OCI-LY7 (cell line): ENCODE measurements at regions not wholly inside any gene's neighbourhood (a gene's known extent, or its start where the extent isn't known, plus 50 kb on each side); places are given as distances from the start of the nearest gene placed in this dataset.

Experiments
- BruUV-seq: library from RNA; stranded (reverse); fragments of 400-500 nt; replicated peaks from 2 replicates; lab custom pipeline; 2021; lab: Mats Ljungman, UMichigan
- CTCF ChIA-PET: fragments of 300-600 bp; sonication (Branson Sonifier 250); formaldehyde crosslinking; loops from one replicate; lab custom pipeline; 2022; ENCODE audit warnings: antibody characterized with exemption; ENCODE audit not compliant: unreplicated experiment; lab: Charles Lee
- POLR2A ChIA-PET: fragments of 300-600 bp; sonication (Branson Sonifier 250); formaldehyde crosslinking; loops from one replicate; lab custom pipeline; 2022; ENCODE audit warnings: antibody characterized with exemption; lab: Charles Lee
- DNase-seq: peaks from one replicate; pipeline ENCODE4 v3.0.0-alpha.2; 2015; ENCODE audit warnings: low spot score
- H2AFZ ChIP-seq: fragments of 200-600 bp; sonication (generic), shearing (Covaris generic); 2 replicates; pipeline ENCODE4 v1.6.1; 2014; ENCODE audit warnings: mild to moderate bottlenecking, antibody characterized with exemption, low read length, moderate library complexity
- H3K27ac ChIP-seq: fragments of 200-600 bp; sonication (generic); 2 replicates; pipeline ENCODE4 v1.5.1; 2014; ENCODE audit warnings: mixed run types, low read depth, mild to moderate bottlenecking, moderate library complexity, low read length, inconsistent platforms; ENCODE audit not compliant: poor library complexity, severe bottlenecking
- H3K36me3 ChIP-seq: fragments of 200-600 bp; sonication (generic); 2 replicates; pipeline ENCODE4 v1.6.1; 2014; ENCODE audit warnings: mild to moderate bottlenecking, antibody characterized with exemption, low read length, moderate library complexity, mixed read lengths; ENCODE audit not compliant: insufficient read depth
- H3K4me1 ChIP-seq: fragments of 200-600 bp; sonication (generic); 2 replicates; pipeline ENCODE4 v1.5.1; 2014; ENCODE audit warnings: mild to moderate bottlenecking, low read length; ENCODE audit not compliant: insufficient read depth, poor library complexity, severe bottlenecking
- H3K4me2 ChIP-seq: fragments of 200-600 bp; sonication (generic); 2 replicates; pipeline ENCODE4 v1.6.1; 2014; ENCODE audit warnings: mild to moderate bottlenecking, low read length
- H3K4me3 ChIP-seq: fragments of 200-600 bp; sonication (generic); 2 replicates; pipeline ENCODE4 v1.5.1; 2014; ENCODE audit warnings: mild to moderate bottlenecking, low read depth, low read length; ENCODE audit not compliant: poor library complexity, severe bottlenecking
- H3K79me2 ChIP-seq: fragments of 200-600 bp; sonication (generic); 2 replicates; pipeline ENCODE4 v1.6.1; 2016; ENCODE audit warnings: low read depth, mild to moderate bottlenecking, low read length, moderate library complexity, mixed read lengths; ENCODE audit not compliant: insufficient read depth
- H3K9me2 ChIP-seq: fragments of 200-600 bp; sonication (generic); 2 replicates; pipeline ENCODE4 v1.6.1; 2016; ENCODE audit warnings: mild to moderate bottlenecking, low read length, mixed read lengths; ENCODE audit not compliant: insufficient read depth
- H3K9me3 ChIP-seq: fragments of 200-600 bp; sonication (generic); 2 replicates; pipeline ENCODE4 v1.6.1; 2014; ENCODE audit warnings: mild to moderate bottlenecking, mixed run types, low read length, mixed read lengths
- H4K20me1 ChIP-seq: fragments of 200-600 bp; sonication (generic); 2 replicates; pipeline ENCODE4 v1.6.1; 2014; ENCODE audit warnings: mild to moderate bottlenecking, antibody characterized with exemption, low read length, moderate library complexity, mixed read lengths; ENCODE audit not compliant: insufficient read depth
- EZH2phosphoT487 ChIP-seq: fragments of 200-600 bp; sonication (generic); IDR thresholded peaks from 2 replicates; pipeline ENCODE4 v1.6.1; 2018; ENCODE audit warnings: low read depth, borderline replicate concordance, mild to moderate bottlenecking, mixed run types, antibody characterized with exemption, low read length, moderate library complexity, mixed read lengths
- intact Hi-C: fragments of 100-400 bp; cut with micrococcal nuclease; formaldehyde crosslinking; loops from one replicate; pipeline ENCODE4 v1.10.0; 2022; ENCODE audit not compliant: unreplicated experiment
- TF ChIP-seq, protein P1 (sequence below): fragments of 200-600 bp; sonication (generic); conservative IDR thresholded peaks from 2 replicates; pipeline ENCODE4 v1.5.1; 2014; ENCODE audit warnings: mild to moderate bottlenecking, antibody characterized with exemption, low read length, moderate library complexity, mixed read lengths

DNA sequence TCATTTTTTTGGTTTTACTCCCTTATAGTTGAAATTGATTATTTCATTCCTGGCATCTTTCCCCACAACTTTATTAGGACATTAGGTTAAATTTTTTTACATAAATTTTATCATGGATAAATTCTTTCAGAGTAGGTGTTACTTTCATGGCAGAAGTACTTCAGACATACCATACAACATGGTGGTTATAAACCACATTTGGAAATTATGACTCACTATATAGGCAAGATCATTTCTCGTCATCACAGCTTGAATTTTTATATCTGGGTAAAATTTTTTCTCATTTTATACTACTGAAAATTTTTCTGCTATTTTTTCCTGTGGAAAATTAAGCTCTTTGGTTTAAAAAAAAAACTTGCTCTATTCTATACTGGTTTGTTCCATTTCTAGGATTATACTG lies 111.9 kb upstream of the COL5A2 start:
- H3K4me2 ChIP-seq, result no peak overlapping the region
- ChIA-PET POLR2A (interaction anchor here (0.6 kb wide), 1 partner anchor 54 kb away, joined by 3 read pairs; no protein-coding TSS in a partner anchor), CTCF (no interaction called here)
- no peaks in the 10 kb centered on the region for H3K79me2 ChIP-seq
- no peaks in the 10 kb centered on the region for H3K9me3 ChIP-seq
- H3K9me2 ChIP-seq, result no peaks in the 10 kb centered on the region
- no peak overlapping the region for H2AFZ ChIP-seq
- no peaks in the 10 kb centered on the region for H3K4me1 ChIP-seq
- no peak for TF ChIP-seq EZH2phosphoT487
- TF ChIP-seq, protein P1, sequence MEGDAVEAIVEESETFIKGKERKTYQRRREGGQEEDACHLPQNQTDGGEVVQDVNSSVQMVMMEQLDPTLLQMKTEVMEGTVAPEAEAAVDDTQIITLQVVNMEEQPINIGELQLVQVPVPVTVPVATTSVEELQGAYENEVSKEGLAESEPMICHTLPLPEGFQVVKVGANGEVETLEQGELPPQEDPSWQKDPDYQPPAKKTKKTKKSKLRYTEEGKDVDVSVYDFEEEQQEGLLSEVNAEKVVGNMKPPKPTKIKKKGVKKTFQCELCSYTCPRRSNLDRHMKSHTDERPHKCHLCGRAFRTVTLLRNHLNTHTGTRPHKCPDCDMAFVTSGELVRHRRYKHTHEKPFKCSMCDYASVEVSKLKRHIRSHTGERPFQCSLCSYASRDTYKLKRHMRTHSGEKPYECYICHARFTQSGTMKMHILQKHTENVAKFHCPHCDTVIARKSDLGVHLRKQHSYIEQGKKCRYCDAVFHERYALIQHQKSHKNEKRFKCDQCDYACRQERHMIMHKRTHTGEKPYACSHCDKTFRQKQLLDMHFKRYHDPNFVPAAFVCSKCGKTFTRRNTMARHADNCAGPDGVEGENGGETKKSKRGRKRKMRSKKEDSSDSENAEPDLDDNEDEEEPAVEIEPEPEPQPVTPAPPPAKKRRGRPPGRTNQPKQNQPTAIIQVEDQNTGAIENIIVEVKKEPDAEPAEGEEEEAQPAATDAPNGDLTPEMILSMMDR, result no peak
- no peaks in the 10 kb centered on the region for H4K20me1 ChIP-seq
- DNase-seq, result no peak
- H3K4me3 ChIP-seq, result no peak overlapping the region
- intact Hi-C loops, result no loop called here
- no TSS peak for BruUV-seq
- H3K27ac ChIP-seq, result no peak overlapping the region
- H3K36me3 ChIP-seq, result no peaks in the 10 kb centered on the region

DNA sequence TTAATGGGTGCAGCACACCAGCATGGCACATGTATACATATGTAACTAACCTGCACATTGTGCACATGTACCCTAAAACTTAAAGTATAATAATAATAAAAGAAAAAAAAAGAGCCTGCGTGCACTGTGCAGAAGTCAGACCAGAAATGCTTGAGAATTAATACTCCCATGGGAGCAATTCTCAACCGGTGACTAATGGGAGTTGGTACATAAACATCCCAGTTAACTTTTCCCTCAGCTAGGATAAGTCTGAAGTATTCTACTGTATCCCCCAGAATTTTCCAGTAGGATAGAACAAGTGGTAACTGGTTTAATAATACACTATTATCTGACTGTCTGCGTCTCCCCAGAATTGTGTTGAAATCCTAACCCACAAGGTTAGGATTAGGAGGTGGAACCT lies 113.6 kb upstream of the COL5A2 start:
- no peak for DNase-seq
- H3K4me1 ChIP-seq, result no peaks in the 10 kb centered on the region
- ChIA-PET CTCF (no interaction called here), POLR2A (no interaction called here)
- no TSS peak for BruUV-seq
- H3K27ac ChIP-seq, result no peak overlapping the region
- no peaks in the 10 kb centered on the region for H3K36me3 ChIP-seq
- no peaks in the 10 kb centered on the region for H4K20me1 ChIP-seq
- no peaks in the 10 kb centered on the region for H3K79me2 ChIP-seq
- H3K9me2 ChIP-seq, result no peaks in the 10 kb centered on the region
- no peaks in the 10 kb centered on the region for H3K9me3 ChIP-seq
- H3K4me3 ChIP-seq, result no peak overlapping the region
- TF ChIP-seq, protein P1, result no peak
- no peak for TF ChIP-seq EZH2phosphoT487
- intact Hi-C loops, result no loop called here
- H2AFZ ChIP-seq, result no peak overlapping the region
- H3K4me2 ChIP-seq, result no peak overlapping the region

DNA sequence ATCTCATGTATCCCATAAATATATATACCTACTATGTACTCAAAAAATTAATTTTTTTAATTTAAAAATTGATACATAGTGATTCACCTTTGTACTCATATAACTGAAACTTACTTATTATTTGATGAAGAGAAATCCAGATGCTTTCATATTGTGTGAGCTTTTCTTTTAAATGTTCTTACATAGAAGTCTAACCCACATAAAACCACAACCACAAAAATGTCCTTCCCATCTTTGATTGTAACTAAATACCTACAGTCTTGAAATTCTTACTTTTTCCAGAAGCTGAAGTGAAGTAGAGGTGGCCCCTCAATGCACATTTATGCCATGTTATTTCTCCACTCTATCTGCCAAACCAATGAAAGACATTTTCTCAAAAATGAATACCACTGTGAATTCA lies 117.9 kb upstream of the COL5A2 start:
- no peaks in the 10 kb centered on the region for H3K79me2 ChIP-seq
- no TSS peak for BruUV-seq
- no peak overlapping the region for H3K27ac ChIP-seq
- no peaks in the 10 kb centered on the region for H3K4me1 ChIP-seq
- no peaks in the 10 kb centered on the region for H3K36me3 ChIP-seq
- intact Hi-C loops, result no loop called here
- ChIA-PET CTCF (no interaction called here), POLR2A (interaction anchor here (1.2 to 1.4 kb wide), 2 partner anchors 23 to 163 kb away, joined by 3 read pairs; no protein-coding TSS in a partner anchor)
- no peak overlapping the region for H3K4me3 ChIP-seq
- no peak for TF ChIP-seq EZH2phosphoT487
- TF ChIP-seq, protein P1, result no peak
- H2AFZ ChIP-seq, result no peak overlapping the region
- H3K9me2 ChIP-seq, result no peaks in the 10 kb centered on the region
- DNase-seq, result no peak
- H3K4me2 ChIP-seq, result no peak overlapping the region
- H3K9me3 ChIP-seq, result no peaks in the 10 kb centered on the region
- H4K20me1 ChIP-seq, result no peaks in the 10 kb centered on the region
